K562 (cell line): ENCODE measurements at regions not wholly inside any gene's neighbourhood (a gene's known extent, or its start where the extent isn't known, plus 50 kb on each side); places are given as distances from the start of the nearest gene placed in this dataset.

Experiments
- ATAC-seq: fragments of 200-7000 bp; cut with Tn5 transposase; 3 replicates; pipeline ENCODE4 v1.9.1; 2020; ENCODE audit warnings: moderate library complexity
- BruUV-seq: library from RNA; stranded (reverse); fragments of 400-500 nt; replicated peaks from 2 replicates; lab custom pipeline; 2021; lab: Mats Ljungman, UMichigan
- CTCF ChIA-PET: fragments of 300-600 bp; formaldehyde crosslinking; extraction: SDS; loops from one replicate; lab custom pipeline; 2021; ENCODE audit warnings: low intra/inter-chr PET ratio; lab: Yijun Ruan, JAX
- POLR2A ChIA-PET: fragments of 300-600, 350-650 bp; sonication (Branson Sonifier 250); formaldehyde crosslinking; extraction: SDS; loops from one replicate; lab custom pipeline; 2021; ENCODE audit warnings: antibody characterized with exemption, inconsistent platforms; lab: Yijun Ruan, JAX
- DNase-seq, 4 experiments: peaks; one replicate each; pipeline versions ENCODE4 v3.0.0 to v3.0.0-alpha.2; 2011 to 2018; ENCODE audit warnings: low spot score in 3 of 4, mixed read lengths in 3 of 4; ENCODE audit errors: extremely low read depth in 1 of 4
- FAIRE-seq: peaks from 2 replicates; lab custom pipeline; 2011; peaks lifted over from hg19 to GRCh38; lab: Jason Lieb, UNC
- H2AFZ ChIP-seq: 2 replicates; pipeline ENCODE4 v1.6.0; 2011; ENCODE audit warnings: low read depth, low read length, control low read depth, inconsistent platforms
- H3K27ac ChIP-seq: fragments of 200-600 bp; 3 replicates; pipeline ENCODE4 v1.8.0; 2011; ENCODE audit warnings: low read depth, mild to moderate bottlenecking, control low read depth, inconsistent platforms, low read length, moderate library complexity, mixed read lengths; ENCODE audit errors: extremely low read depth
- H3K27me3 ChIP-seq, 2 experiments: fragments of 300-600 bp in 1 of 2; 2 replicates in 1 of 2; 3 replicates in 1 of 2; pipeline versions ENCODE4 v1.6.0 to v1.8.0; 2011; ENCODE audit warnings: inconsistent platforms in 2 of 2, low read length in 2 of 2, mild to moderate bottlenecking in 1 of 2, mixed read lengths in 1 of 2, moderate library complexity in 1 of 2; ENCODE audit not compliant: control insufficient read depth in 2 of 2, insufficient read depth in 2 of 2
- H3K36me3 ChIP-seq: fragments of 300-600 bp; 3 replicates; pipeline ENCODE4 v1.8.0; 2011; ENCODE audit warnings: mild to moderate bottlenecking, low read length, inconsistent platforms; ENCODE audit not compliant: control insufficient read depth, insufficient read depth
- H3K4me1 ChIP-seq, 2 experiments: fragments of 200-600 bp in 1 of 2; replicated peaks in 1 of 2; 2 replicates in 1 of 2; 3 replicates in 1 of 2; pipeline versions ENCODE4 v1.5.1 to v1.8.0; 2011; ENCODE audit warnings: inconsistent platforms in 2 of 2, low read length in 2 of 2, mild to moderate bottlenecking in 1 of 2, mixed read lengths in 1 of 2, moderate library complexity in 1 of 2; ENCODE audit not compliant: control insufficient read depth in 2 of 2, insufficient read depth in 2 of 2
- H3K4me2 ChIP-seq: 2 replicates; pipeline ENCODE4 v1.6.1; 2011; ENCODE audit warnings: low read length, control low read depth, inconsistent platforms, mixed read lengths; ENCODE audit not compliant: insufficient read depth
- H3K4me3 ChIP-seq: fragments of 200-600 bp; sonication (generic), shearing (Covaris generic); 2 replicates; pipeline ENCODE4 v1.5.1; 2016; ENCODE audit warnings: control low read depth, inconsistent platforms
- H3K79me2 ChIP-seq: fragments of 200-600 bp; 3 replicates; pipeline ENCODE4 v1.8.0; 2011; ENCODE audit warnings: low read length, inconsistent platforms; ENCODE audit not compliant: control insufficient read depth, insufficient read depth
- H3K9ac ChIP-seq, 2 experiments: 2 replicates each; pipeline versions ENCODE4 v1.6.0 to v1.6.1; 2011; ENCODE audit warnings: low read depth in 2 of 2, low read length in 2 of 2, control low read depth in 1 of 2, inconsistent platforms in 1 of 2, mild to moderate bottlenecking in 1 of 2, mixed read lengths in 1 of 2; ENCODE audit not compliant: insufficient read depth in 1 of 2
- H3K9me1 ChIP-seq: one replicate; pipeline ENCODE4 v1.6.0; 2011; ENCODE audit warnings: inconsistent platforms, mild to moderate bottlenecking, low read length, moderate library complexity; ENCODE audit not compliant: control insufficient read depth, insufficient read depth
- H3K9me3 ChIP-seq: replicated peaks from 2 replicates; pipeline ENCODE4 v1.5.1; 2011; ENCODE audit warnings: low read depth, low read length, inconsistent platforms; ENCODE audit not compliant: control insufficient read depth, insufficient read depth
- H4K20me1 ChIP-seq: replicated peaks from 2 replicates; pipeline ENCODE4 v1.6.1; 2011; ENCODE audit warnings: low read length, inconsistent platforms, mixed read lengths; ENCODE audit not compliant: control insufficient read depth, insufficient read depth
- BCL6 ChIP-seq: fragments of 250-450 bp; sonication (Bioruptor Pico); IDR thresholded peaks from 2 replicates; pipeline ENCODE4 v1.4.0; 2020
- BRF1 ChIP-seq: IDR thresholded peaks from 3 replicates; pipeline ENCODE4 v1.6.1; 2011; ENCODE audit warnings: borderline replicate concordance, mild to moderate bottlenecking; ENCODE audit not compliant: insufficient read length; ENCODE audit errors: extremely low read depth
- HDAC2 ChIP-seq: fragments of 450-650 bp; IDR thresholded peaks from 2 replicates; pipeline ENCODE4 v1.6.1; 2016; ENCODE audit warnings: mild to moderate bottlenecking
- MTA1 ChIP-seq: fragments of 450-650 bp; IDR thresholded peaks from 2 replicates; pipeline ENCODE4 v1.6.1; 2017; ENCODE audit warnings: borderline replicate concordance
- NCOA2 ChIP-seq, 2 experiments: fragments of 450-650 bp; IDR thresholded peaks; 2 replicates each; pipeline ENCODE4 v1.6.1; 2018; ENCODE audit warnings: mild to moderate bottlenecking in 2 of 2, moderate library complexity in 1 of 2; ENCODE audit not compliant: partially characterized antibody in 2 of 2
- NFYB ChIP-seq: IDR thresholded peaks from 2 replicates; pipeline ENCODE4 v1.6.1; 2011; ENCODE audit warnings: mild to moderate bottlenecking, moderate library complexity; ENCODE audit not compliant: insufficient read length; ENCODE audit errors: extremely low read depth
- POLR2AphosphoS5 ChIP-seq: IDR thresholded peaks from 2 replicates; pipeline ENCODE4 v1.6.1; 2011; ENCODE audit warnings: mild to moderate bottlenecking, low read depth, low read length, moderate library complexity; ENCODE audit not compliant: control insufficient read depth, insufficient read depth
- SAP30 ChIP-seq: fragments of 200-600 bp; sonication (generic); IDR thresholded peaks from 2 replicates; pipeline ENCODE4 v1.6.1; 2012; ENCODE audit warnings: borderline replicate concordance, low read depth, mild to moderate bottlenecking, moderate library complexity, low read length, control low read depth, inconsistent platforms; ENCODE audit not compliant: insufficient read depth, poor library complexity, severe bottlenecking
- SOX6 ChIP-seq: fragments of 450-650 bp; IDR thresholded peaks from 2 replicates; pipeline ENCODE4 v1.6.1; 2014; ENCODE audit warnings: mild to moderate bottlenecking
- ZBTB8A ChIP-seq: fragments of 450-650 bp; IDR thresholded peaks from 2 replicates; pipeline ENCODE4 v1.6.1; 2018; ENCODE audit warnings: mild to moderate bottlenecking, moderate library complexity; ENCODE audit not compliant: partially characterized antibody
- ZNF695 ChIP-seq: fragments of 450-650 bp; formaldehyde crosslinking; IDR thresholded peaks from 2 replicates; pipeline ENCODE4 v1.4.0; 2020; ENCODE audit warnings: mild to moderate bottlenecking, moderate library complexity
- in situ Hi-C: fragments of 300-500 bp; cut with MboI; formaldehyde crosslinking; loops from 4 replicates; pipeline ENCODE4 v1.15.0; 2018; ENCODE audit warnings: inconsistent platforms, mixed read lengths
- intact Hi-C: fragments of 100-400 bp; cut with micrococcal nuclease; formaldehyde crosslinking; loops from 2 replicates; pipeline ENCODE4 v1.14.2; 2022
- TF ChIP-seq, protein P1 (sequence below), 2 experiments: fragments of 450-650 bp in 1 of 2; sonication (generic) in 1 of 2; formaldehyde crosslinking in 1 of 2; IDR thresholded peaks in 1 of 2; conservative IDR thresholded peaks in 1 of 2; 2 replicates each; pipeline versions ENCODE4 v1.6.1 to v1.8.1; 2016 to 2023; ENCODE audit warnings: mild to moderate bottlenecking in 2 of 2, moderate library complexity in 2 of 2, inconsistent platforms in 1 of 2, missing genetic modification reagents in 1 of 2
- TF ChIP-seq, protein P2 (sequence below): sonication (generic); formaldehyde crosslinking; IDR thresholded peaks from 2 replicates; pipeline ENCODE4 v1.8.1; 2023; ENCODE audit warnings: mild to moderate bottlenecking, missing genetic modification reagents
- TF ChIP-seq, protein P3 (sequence below): IDR thresholded peaks from 2 replicates; pipeline ENCODE4 v1.6.1; 2011; ENCODE audit not compliant: insufficient read length; ENCODE audit errors: extremely low read depth
- TF ChIP-seq, protein P4 (sequence below): fragments of 450-650 bp; IDR thresholded peaks from 2 replicates; pipeline ENCODE4 v1.6.1; 2016; ENCODE audit warnings: mild to moderate bottlenecking
- TF ChIP-seq, protein P5 (sequence below): sonication (generic); formaldehyde crosslinking; IDR thresholded peaks from 2 replicates; pipeline ENCODE4 v1.8.0; 2022; ENCODE audit warnings: mild to moderate bottlenecking, low read depth, missing genetic modification reagents

DNA sequence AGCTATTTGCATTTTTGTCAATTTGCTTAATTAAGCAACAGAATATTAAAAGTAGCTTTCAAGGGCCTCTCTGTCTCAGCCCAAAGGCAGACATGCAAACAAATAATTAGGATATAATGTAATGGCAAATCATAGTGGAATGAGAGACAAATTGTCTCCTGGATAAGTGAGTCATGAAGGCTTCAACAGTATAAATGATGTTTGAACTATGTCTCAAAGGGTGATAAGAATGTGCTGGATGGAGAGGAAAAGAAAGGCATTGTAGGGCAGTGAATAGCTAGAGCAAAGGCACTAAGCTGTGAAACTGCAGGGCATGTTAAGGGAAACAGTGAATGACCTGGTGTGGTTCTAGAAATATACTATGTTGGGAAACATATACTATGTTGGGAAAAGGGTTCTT lies 53.5 kb upstream of the PPP1R12A start:
- H2AFZ ChIP-seq, result no peak overlapping the region
- no peak overlapping the region for H3K9ac ChIP-seq
- H3K79me2 ChIP-seq, result no peaks in the 10 kb centered on the region
- no peaks in the 10 kb centered on the region; a peak in 2 of 5 replicates for H3K27me3 ChIP-seq
- H3K4me2 ChIP-seq, result no peak overlapping the region
- BruUV-seq, result no TSS peak
- FAIRE-seq, result no peak
- peaks cover 3 to 4% of the 10 kb centered on the region in 2 experiments; a peak in 2 of 5 replicates for H3K4me1 ChIP-seq
- no peak overlapping the region for H3K4me3 ChIP-seq
- no peak overlapping the region for H3K27ac ChIP-seq
- ChIA-PET POLR2A (interaction anchor here (0.6 to 1.2 kb wide), 2 partner anchors 11 to 319 kb away, joined by 3 read pairs; no protein-coding TSS in a partner anchor), CTCF (no interaction called here)
- in situ Hi-C loops (no loop called here), intact Hi-C loops (no loop called here)
- no peaks in the 10 kb centered on the region for H3K36me3 ChIP-seq
- no peaks in the 10 kb centered on the region for H3K9me3 ChIP-seq
- DNase-seq, result no peak
- H4K20me1 ChIP-seq, result no peaks in the 10 kb centered on the region
- no peaks in the 10 kb centered on the region for H3K9me1 ChIP-seq
- ATAC-seq, result no peak
- TF ChIP-seq, protein P1, sequence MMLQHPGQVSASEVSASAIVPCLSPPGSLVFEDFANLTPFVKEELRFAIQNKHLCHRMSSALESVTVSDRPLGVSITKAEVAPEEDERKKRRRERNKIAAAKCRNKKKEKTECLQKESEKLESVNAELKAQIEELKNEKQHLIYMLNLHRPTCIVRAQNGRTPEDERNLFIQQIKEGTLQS (IDR thresholded peaks at IDR 0.05), result no peak
- TF ChIP-seq, protein P1 (CRISPR knock-in tag; conservative IDR thresholded peaks at IDR 0.05), result no peak
- no peak for TF ChIP-seq POLR2AphosphoS5
- TF ChIP-seq, protein P2, sequence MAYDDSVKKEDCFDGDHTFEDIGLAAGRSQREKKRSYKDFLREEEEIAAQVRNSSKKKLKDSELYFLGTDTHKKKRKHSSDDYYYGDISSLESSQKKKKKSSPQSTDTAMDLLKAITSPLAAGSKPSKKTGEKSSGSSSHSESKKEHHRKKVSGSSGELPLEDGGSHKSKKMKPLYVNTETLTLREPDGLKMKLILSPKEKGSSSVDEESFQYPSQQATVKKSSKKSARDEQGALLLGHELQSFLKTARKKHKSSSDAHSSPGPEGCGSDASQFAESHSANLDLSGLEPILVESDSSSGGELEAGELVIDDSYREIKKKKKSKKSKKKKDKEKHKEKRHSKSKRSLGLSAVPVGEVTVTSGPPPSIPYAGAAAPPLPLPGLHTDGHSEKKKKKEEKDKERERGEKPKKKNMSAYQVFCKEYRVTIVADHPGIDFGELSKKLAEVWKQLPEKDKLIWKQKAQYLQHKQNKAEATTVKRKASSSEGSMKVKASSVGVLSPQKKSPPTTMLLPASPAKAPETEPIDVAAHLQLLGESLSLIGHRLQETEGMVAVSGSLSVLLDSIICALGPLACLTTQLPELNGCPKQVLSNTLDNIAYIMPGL (CRISPR knock-in tag), result no peak
- no peak for TF ChIP-seq SOX6
- no peak for TF ChIP-seq MTA1
- TF ChIP-seq SAP30, result no peak
- TF ChIP-seq NFYB, result no peak
- TF ChIP-seq BRF1, result no peak
- TF ChIP-seq, protein P3, sequence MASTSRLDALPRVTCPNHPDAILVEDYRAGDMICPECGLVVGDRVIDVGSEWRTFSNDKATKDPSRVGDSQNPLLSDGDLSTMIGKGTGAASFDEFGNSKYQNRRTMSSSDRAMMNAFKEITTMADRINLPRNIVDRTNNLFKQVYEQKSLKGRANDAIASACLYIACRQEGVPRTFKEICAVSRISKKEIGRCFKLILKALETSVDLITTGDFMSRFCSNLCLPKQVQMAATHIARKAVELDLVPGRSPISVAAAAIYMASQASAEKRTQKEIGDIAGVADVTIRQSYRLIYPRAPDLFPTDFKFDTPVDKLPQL, result no peak
- TF ChIP-seq HDAC2, result no peak
- no peak for TF ChIP-seq ZBTB8A
- TF ChIP-seq BCL6 (CRISPR knock-in tag), result no peak
- TF ChIP-seq ZNF695 (CRISPR knock-in tag), result no peak
- TF ChIP-seq, protein P4, sequence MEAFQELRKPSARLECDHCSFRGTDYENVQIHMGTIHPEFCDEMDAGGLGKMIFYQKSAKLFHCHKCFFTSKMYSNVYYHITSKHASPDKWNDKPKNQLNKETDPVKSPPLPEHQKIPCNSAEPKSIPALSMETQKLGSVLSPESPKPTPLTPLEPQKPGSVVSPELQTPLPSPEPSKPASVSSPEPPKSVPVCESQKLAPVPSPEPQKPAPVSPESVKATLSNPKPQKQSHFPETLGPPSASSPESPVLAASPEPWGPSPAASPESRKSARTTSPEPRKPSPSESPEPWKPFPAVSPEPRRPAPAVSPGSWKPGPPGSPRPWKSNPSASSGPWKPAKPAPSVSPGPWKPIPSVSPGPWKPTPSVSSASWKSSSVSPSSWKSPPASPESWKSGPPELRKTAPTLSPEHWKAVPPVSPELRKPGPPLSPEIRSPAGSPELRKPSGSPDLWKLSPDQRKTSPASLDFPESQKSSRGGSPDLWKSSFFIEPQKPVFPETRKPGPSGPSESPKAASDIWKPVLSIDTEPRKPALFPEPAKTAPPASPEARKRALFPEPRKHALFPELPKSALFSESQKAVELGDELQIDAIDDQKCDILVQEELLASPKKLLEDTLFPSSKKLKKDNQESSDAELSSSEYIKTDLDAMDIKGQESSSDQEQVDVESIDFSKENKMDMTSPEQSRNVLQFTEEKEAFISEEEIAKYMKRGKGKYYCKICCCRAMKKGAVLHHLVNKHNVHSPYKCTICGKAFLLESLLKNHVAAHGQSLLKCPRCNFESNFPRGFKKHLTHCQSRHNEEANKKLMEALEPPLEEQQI, result no peak
- TF ChIP-seq, protein P5, sequence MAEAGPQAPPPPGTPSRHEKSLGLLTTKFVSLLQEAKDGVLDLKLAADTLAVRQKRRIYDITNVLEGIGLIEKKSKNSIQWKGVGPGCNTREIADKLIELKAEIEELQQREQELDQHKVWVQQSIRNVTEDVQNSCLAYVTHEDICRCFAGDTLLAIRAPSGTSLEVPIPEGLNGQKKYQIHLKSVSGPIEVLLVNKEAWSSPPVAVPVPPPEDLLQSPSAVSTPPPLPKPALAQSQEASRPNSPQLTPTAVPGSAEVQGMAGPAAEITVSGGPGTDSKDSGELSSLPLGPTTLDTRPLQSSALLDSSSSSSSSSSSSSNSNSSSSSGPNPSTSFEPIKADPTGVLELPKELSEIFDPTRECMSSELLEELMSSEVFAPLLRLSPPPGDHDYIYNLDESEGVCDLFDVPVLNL (CRISPR knock-in tag), result no peak
- TF ChIP-seq NCOA2 (IDR thresholded peaks at IDR 0.05; ENCODE audit: partially characterized antibody in 2 of 2), result no peak
